K562 (cell line): ENCODE measurements at regions not wholly inside any gene's neighbourhood (a gene's known extent, or its start where the extent isn't known, plus 50 kb on each side); places are given as distances from the start of the nearest gene placed in this dataset.

Source experiments
- ATAC-seq: fragments of 200-7000 bp; cut with Tn5 transposase; 3 replicates; pipeline ENCODE4 v1.9.1; 2020; ENCODE audit warnings: moderate library complexity
- BruUV-seq: library from RNA; stranded (reverse); fragments of 400-500 nt; replicated peaks from 2 replicates; lab custom pipeline; 2021; lab: Mats Ljungman, UMichigan
- CTCF ChIA-PET: fragments of 300-600 bp; formaldehyde crosslinking; extraction: SDS; loops from one replicate; lab custom pipeline; 2021; ENCODE audit warnings: low intra/inter-chr PET ratio; lab: Yijun Ruan, JAX
- POLR2A ChIA-PET: fragments of 300-600, 350-650 bp; sonication (Branson Sonifier 250); formaldehyde crosslinking; extraction: SDS; loops from one replicate; lab custom pipeline; 2021; ENCODE audit warnings: antibody characterized with exemption, inconsistent platforms; lab: Yijun Ruan, JAX
- DNase-seq, 4 experiments: peaks; one replicate each; pipeline versions ENCODE4 v3.0.0 to v3.0.0-alpha.2; 2011 to 2018; ENCODE audit warnings: low spot score in 3 of 4, mixed read lengths in 3 of 4; ENCODE audit errors: extremely low read depth in 1 of 4
- FAIRE-seq: peaks from 2 replicates; lab custom pipeline; 2011; peaks lifted over from hg19 to GRCh38; lab: Jason Lieb, UNC
- H2AFZ ChIP-seq: 2 replicates; pipeline ENCODE4 v1.6.0; 2011; ENCODE audit warnings: low read depth, low read length, control low read depth, inconsistent platforms
- H3K27ac ChIP-seq: fragments of 200-600 bp; 3 replicates; pipeline ENCODE4 v1.8.0; 2011; ENCODE audit warnings: low read depth, mild to moderate bottlenecking, control low read depth, inconsistent platforms, low read length, moderate library complexity, mixed read lengths; ENCODE audit errors: extremely low read depth
- H3K27me3 ChIP-seq, 2 experiments: fragments of 300-600 bp in 1 of 2; 2 replicates in 1 of 2; 3 replicates in 1 of 2; pipeline versions ENCODE4 v1.6.0 to v1.8.0; 2011; ENCODE audit warnings: inconsistent platforms in 2 of 2, low read length in 2 of 2, mild to moderate bottlenecking in 1 of 2, mixed read lengths in 1 of 2, moderate library complexity in 1 of 2; ENCODE audit not compliant: control insufficient read depth in 2 of 2, insufficient read depth in 2 of 2
- H3K36me3 ChIP-seq: fragments of 300-600 bp; 3 replicates; pipeline ENCODE4 v1.8.0; 2011; ENCODE audit warnings: mild to moderate bottlenecking, low read length, inconsistent platforms; ENCODE audit not compliant: control insufficient read depth, insufficient read depth
- H3K4me1 ChIP-seq, 2 experiments: fragments of 200-600 bp in 1 of 2; replicated peaks in 1 of 2; 2 replicates in 1 of 2; 3 replicates in 1 of 2; pipeline versions ENCODE4 v1.5.1 to v1.8.0; 2011; ENCODE audit warnings: inconsistent platforms in 2 of 2, low read length in 2 of 2, mild to moderate bottlenecking in 1 of 2, mixed read lengths in 1 of 2, moderate library complexity in 1 of 2; ENCODE audit not compliant: control insufficient read depth in 2 of 2, insufficient read depth in 2 of 2
- H3K4me2 ChIP-seq: 2 replicates; pipeline ENCODE4 v1.6.1; 2011; ENCODE audit warnings: low read length, control low read depth, inconsistent platforms, mixed read lengths; ENCODE audit not compliant: insufficient read depth
- H3K4me3 ChIP-seq: fragments of 200-600 bp; sonication (generic), shearing (Covaris generic); 2 replicates; pipeline ENCODE4 v1.5.1; 2016; ENCODE audit warnings: control low read depth, inconsistent platforms
- H3K79me2 ChIP-seq: fragments of 200-600 bp; 3 replicates; pipeline ENCODE4 v1.8.0; 2011; ENCODE audit warnings: low read length, inconsistent platforms; ENCODE audit not compliant: control insufficient read depth, insufficient read depth
- H3K9ac ChIP-seq, 2 experiments: 2 replicates each; pipeline versions ENCODE4 v1.6.0 to v1.6.1; 2011; ENCODE audit warnings: low read depth in 2 of 2, low read length in 2 of 2, control low read depth in 1 of 2, inconsistent platforms in 1 of 2, mild to moderate bottlenecking in 1 of 2, mixed read lengths in 1 of 2; ENCODE audit not compliant: insufficient read depth in 1 of 2
- H3K9me1 ChIP-seq: one replicate; pipeline ENCODE4 v1.6.0; 2011; ENCODE audit warnings: inconsistent platforms, mild to moderate bottlenecking, low read length, moderate library complexity; ENCODE audit not compliant: control insufficient read depth, insufficient read depth
- H3K9me3 ChIP-seq: replicated peaks from 2 replicates; pipeline ENCODE4 v1.5.1; 2011; ENCODE audit warnings: low read depth, low read length, inconsistent platforms; ENCODE audit not compliant: control insufficient read depth, insufficient read depth
- H4K20me1 ChIP-seq: replicated peaks from 2 replicates; pipeline ENCODE4 v1.6.1; 2011; ENCODE audit warnings: low read length, inconsistent platforms, mixed read lengths; ENCODE audit not compliant: control insufficient read depth, insufficient read depth
- ESRRA ChIP-seq: fragments of 450-650 bp; IDR thresholded peaks from 2 replicates; pipeline ENCODE4 v1.6.1; 2014; ENCODE audit warnings: low read depth, mild to moderate bottlenecking, moderate library complexity, borderline replicate concordance
- KHSRP ChIP-seq: fragments of 450-650 bp; IDR thresholded peaks from 2 replicates; pipeline ENCODE4 v1.6.1; 2017
- MTA3 ChIP-seq: fragments of 450-650 bp; formaldehyde crosslinking; IDR thresholded peaks from 2 replicates; pipeline ENCODE4 v1.6.1; 2017; ENCODE audit warnings: mild to moderate bottlenecking, borderline replicate concordance
- MTF1 ChIP-seq: fragments of 250-450 bp; sonication (Bioruptor Pico); IDR thresholded peaks from 2 replicates; pipeline ENCODE4 v1.9.0; 2021; ENCODE audit warnings: moderate library complexity, mild to moderate bottlenecking, inconsistent platforms, borderline replicate concordance
- NR3C1 ChIP-seq: sonication (generic); formaldehyde crosslinking; IDR thresholded peaks from 2 replicates; pipeline ENCODE4 v1.8.1; 2022; ENCODE audit warnings: missing genetic modification reagents
- ZEB2 ChIP-seq: fragments of 450-650 bp; IDR thresholded peaks from 2 replicates; pipeline ENCODE4 v1.6.1; 2016
- ZFP36 ChIP-seq: fragments of 150-350 bp; IDR thresholded peaks from 2 replicates; pipeline ENCODE4 v1.6.1; 2018; ENCODE audit warnings: low read length, low read depth; ENCODE audit not compliant: partially characterized antibody
- ZNF311 ChIP-seq: fragments of 250-450 bp; sonication (Bioruptor Pico); IDR thresholded peaks from 2 replicates; pipeline ENCODE4 v1.4.0; 2020; ENCODE audit warnings: mild to moderate bottlenecking, moderate library complexity
- WGBS: fragments of 100-300 bp; shearing (Covaris generic); methylation state at CpG from one replicate; pipeline ENCODE4 v1.1.6; 2016; ENCODE audit warnings: low coverage, mixed read lengths; ENCODE audit not compliant: insufficient coverage; ENCODE audit errors: missing lambda C conversion rate; 5-methylcytosine and 5-hydroxymethylcytosine counted together
- in situ Hi-C: fragments of 300-500 bp; cut with MboI; formaldehyde crosslinking; loops from 4 replicates; pipeline ENCODE4 v1.15.0; 2018; ENCODE audit warnings: inconsistent platforms, mixed read lengths
- intact Hi-C: fragments of 100-400 bp; cut with micrococcal nuclease; formaldehyde crosslinking; loops from 2 replicates; pipeline ENCODE4 v1.14.2; 2022
- TF ChIP-seq, protein P1 (sequence below): fragments of 450-650 bp; formaldehyde crosslinking; conservative IDR thresholded peaks from 2 replicates; pipeline ENCODE4 v1.4.0; 2022; ENCODE audit warnings: mild to moderate bottlenecking, missing genetic modification characterization
- TF ChIP-seq, protein P2 (sequence below): IDR thresholded peaks from 2 replicates; pipeline ENCODE4 v1.6.1; 2012; ENCODE audit warnings: low read depth, low read length, improper control_type of control experiment, borderline replicate concordance
- TF ChIP-seq, protein P3 (sequence below): fragments of 250-450 bp; sonication (Bioruptor Pico); IDR thresholded peaks from 2 replicates; pipeline ENCODE4 v1.9.0; 2021; ENCODE audit warnings: mild to moderate bottlenecking, inconsistent platforms

DNA sequence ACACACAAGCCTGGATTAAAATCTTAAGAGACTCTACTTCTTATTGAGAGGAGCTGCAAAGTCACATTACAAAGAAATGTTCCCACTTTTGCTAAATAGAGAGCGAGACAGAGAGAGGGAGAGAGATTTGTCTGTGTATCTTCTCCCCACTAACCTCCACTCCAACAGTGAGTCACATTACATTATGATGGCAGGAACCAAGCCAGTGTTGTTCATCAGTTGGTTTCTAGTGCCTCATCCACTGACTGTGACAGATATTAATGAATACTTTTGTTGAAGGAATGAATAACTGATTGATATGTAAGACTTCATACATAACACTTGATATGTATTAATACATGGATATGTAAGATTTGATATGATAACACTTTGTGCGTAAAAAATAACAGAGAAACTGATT, 258.2 kb upstream of the SORCS1 start (continued):
- TF ChIP-seq ZFP36 = no peak
- TF ChIP-seq ZEB2 = no peak
- TF ChIP-seq, protein P1, sequence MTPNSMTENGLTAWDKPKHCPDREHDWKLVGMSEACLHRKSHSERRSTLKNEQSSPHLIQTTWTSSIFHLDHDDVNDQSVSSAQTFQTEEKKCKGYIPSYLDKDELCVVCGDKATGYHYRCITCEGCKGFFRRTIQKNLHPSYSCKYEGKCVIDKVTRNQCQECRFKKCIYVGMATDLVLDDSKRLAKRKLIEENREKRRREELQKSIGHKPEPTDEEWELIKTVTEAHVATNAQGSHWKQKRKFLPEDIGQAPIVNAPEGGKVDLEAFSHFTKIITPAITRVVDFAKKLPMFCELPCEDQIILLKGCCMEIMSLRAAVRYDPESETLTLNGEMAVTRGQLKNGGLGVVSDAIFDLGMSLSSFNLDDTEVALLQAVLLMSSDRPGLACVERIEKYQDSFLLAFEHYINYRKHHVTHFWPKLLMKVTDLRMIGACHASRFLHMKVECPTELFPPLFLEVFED = no peak
- no peak for TF ChIP-seq ESRRA
- TF ChIP-seq, protein P2, sequence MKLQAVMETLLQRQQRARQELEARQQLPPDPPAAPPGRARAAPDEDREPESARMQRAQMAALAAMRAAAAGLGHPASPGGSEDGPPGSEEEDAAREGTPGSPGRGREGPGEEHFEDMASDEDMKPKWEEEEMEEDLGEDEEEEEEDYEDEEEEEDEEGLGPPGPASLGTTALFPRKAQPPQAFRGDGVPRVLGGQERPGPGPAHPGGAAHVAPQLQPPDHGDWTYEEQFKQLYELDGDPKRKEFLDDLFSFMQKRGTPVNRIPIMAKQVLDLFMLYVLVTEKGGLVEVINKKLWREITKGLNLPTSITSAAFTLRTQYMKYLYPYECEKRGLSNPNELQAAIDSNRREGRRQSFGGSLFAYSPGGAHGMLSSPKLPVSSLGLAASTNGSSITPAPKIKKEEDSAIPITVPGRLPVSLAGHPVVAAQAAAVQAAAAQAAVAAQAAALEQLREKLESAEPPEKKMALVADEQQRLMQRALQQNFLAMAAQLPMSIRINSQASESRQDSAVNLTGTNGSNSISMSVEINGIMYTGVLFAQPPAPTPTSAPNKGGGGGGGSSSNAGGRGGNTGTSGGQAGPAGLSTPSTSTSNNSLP = no peak
- TF ChIP-seq, protein P3, sequence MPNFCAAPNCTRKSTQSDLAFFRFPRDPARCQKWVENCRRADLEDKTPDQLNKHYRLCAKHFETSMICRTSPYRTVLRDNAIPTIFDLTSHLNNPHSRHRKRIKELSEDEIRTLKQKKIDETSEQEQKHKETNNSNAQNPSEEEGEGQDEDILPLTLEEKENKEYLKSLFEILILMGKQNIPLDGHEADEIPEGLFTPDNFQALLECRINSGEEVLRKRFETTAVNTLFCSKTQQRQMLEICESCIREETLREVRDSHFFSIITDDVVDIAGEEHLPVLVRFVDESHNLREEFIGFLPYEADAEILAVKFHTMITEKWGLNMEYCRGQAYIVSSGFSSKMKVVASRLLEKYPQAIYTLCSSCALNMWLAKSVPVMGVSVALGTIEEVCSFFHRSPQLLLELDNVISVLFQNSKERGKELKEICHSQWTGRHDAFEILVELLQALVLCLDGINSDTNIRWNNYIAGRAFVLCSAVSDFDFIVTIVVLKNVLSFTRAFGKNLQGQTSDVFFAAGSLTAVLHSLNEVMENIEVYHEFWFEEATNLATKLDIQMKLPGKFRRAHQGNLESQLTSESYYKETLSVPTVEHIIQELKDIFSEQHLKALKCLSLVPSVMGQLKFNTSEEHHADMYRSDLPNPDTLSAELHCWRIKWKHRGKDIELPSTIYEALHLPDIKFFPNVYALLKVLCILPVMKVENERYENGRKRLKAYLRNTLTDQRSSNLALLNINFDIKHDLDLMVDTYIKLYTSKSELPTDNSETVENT (CRISPR knock-in tag) = no peak

DNA sequence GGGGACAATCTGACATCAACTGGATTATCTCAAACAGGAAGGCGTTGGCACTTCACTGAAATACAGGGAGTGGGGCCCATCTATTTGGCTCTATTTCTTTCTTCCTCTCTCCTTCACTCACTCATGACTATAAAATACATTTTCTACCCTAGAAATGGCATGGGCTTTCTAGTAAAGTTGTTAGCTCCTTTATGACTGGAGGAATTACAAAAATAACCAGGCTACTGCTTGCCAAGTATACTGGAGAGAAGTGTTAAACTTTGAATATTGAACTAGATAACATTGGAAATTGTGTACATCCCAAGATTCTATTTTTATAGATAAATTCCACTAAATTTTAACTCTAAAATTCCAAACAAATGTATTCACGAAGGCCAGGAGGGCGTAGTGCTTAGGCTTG, 255.7 kb upstream of the SORCS1 start:
- TF ChIP-seq NR3C1 (no peak), KHSRP (no peak), MTF1 (no peak), ZNF311 (no peak), MTA3 (no peak)
- TF ChIP-seq, all 486 proteins: peak for 0
- intact Hi-C loops (no loop called here), in situ Hi-C loops (no loop called here)
- Histone ChIP-seq H3K4me3 (no peak overlapping the region), H3K27ac (no peak overlapping the region), H3K36me3 (no peaks in the 10 kb centered on the region), H4K20me1 (no peaks in the 10 kb centered on the region), H2AFZ (no peak overlapping the region), H3K27me3 (no peaks in the 10 kb centered on the region), H3K9me1 (no peaks in the 10 kb centered on the region), H3K9me3 (no peaks in the 10 kb centered on the region), H3K4me1 (no peaks in the 10 kb centered on the region), H3K79me2 (no peaks in the 10 kb centered on the region), H3K4me2 (no peak overlapping the region), H3K9ac (no peak overlapping the region)
- 0% methylated on average over 3 of the region's 3 CpGs for WGBS
- FAIRE-seq = no peak
- ChIA-PET POLR2A (no interaction called here), CTCF (no interaction called here)
- ATAC-seq = no peak
- no peak for DNase-seq
- no TSS peak for BruUV-seq
